NB4 (cell line): ENCODE measurements at regions not wholly inside any gene's neighbourhood (a gene's known extent, or its start where the extent isn't known, plus 50 kb on each side); places are given as distances from the start of the nearest gene placed in this dataset.
"Not testable (repeated sequence)": the region's sequence is repeated elsewhere in the genome, so short reads cannot be mapped to it uniquely, and the experiment has no call there.

Source experiments
- DNase-seq: peaks from one replicate; pipeline ENCODE4 v3.0.0; 2010; ENCODE audit warnings: low read depth
- H3K4me3 ChIP-seq: one replicate; pipeline ENCODE4 v1.5.1; 2011; ENCODE audit warnings: mild to moderate bottlenecking, low read depth, low read length, moderate library complexity
- CTCF ChIP-seq: IDR thresholded peaks from one replicate; pipeline ENCODE4 v1.5.1; 2012; ENCODE audit warnings: low read depth, low read length
- MAX ChIP-seq: IDR thresholded peaks from 2 replicates; pipeline ENCODE4 v1.6.1; 2011; ENCODE audit warnings: low read depth, low read length
- MYC ChIP-seq: IDR thresholded peaks from 2 replicates; pipeline ENCODE4 v1.6.1; 2011; ENCODE audit warnings: low read depth, low read length
- POLR2A ChIP-seq: IDR thresholded peaks from 2 replicates; pipeline ENCODE4 v1.6.1; 2011; ENCODE audit warnings: mild to moderate bottlenecking; ENCODE audit not compliant: insufficient read length; ENCODE audit errors: extremely low read depth

- DNase-seq, result no peak
- TF ChIP-seq MYC (no peak), POLR2A (no peak), MAX (no peak), CTCF (no peak)
- H3K4me3 ChIP-seq, result no peak overlapping the region
These were observed 195.8 kb downstream of the NDUFA10 start for GRCh38 chr2:239829326-239829725.

GRCh38 chr2:239828973-239829275, 196.2 kb downstream of the NDUFA10 start:
- DNase-seq, H3K4me3 ChIP-seq: not testable (repeated sequence)

GRCh38 chr2:239828192-239828972, 196.8 kb downstream of the NDUFA10 start:
- TF ChIP-seq CTCF, result no peak
- no peak for TF ChIP-seq MYC
- TF ChIP-seq MAX, result no peak
- TF ChIP-seq POLR2A, result no peak
- DNase-seq, result no peak
- no peak overlapping the region for H3K4me3 ChIP-seq

GRCh38 chr2:239827523-239827890, 197.6 kb downstream of the NDUFA10 start:
- H3K4me3 ChIP-seq, result no peak overlapping the region
- TF ChIP-seq CTCF (no peak), MAX (no peak), MYC (no peak), POLR2A (no peak)
- no peak for DNase-seq

GRCh38 chr2:239826786-239827522, 198.2 kb downstream of the NDUFA10 start:
- H3K4me3 ChIP-seq, result no peak overlapping the region
- TF ChIP-seq MYC (no peak), MAX (no peak), POLR2A (no peak), CTCF (no peak)
- DNase-seq, result no peak

GRCh38 chr2:239826376-239826775, 198.8 kb downstream of the NDUFA10 start:
- DNase-seq, result no peak
- no peak overlapping the region for H3K4me3 ChIP-seq
- no peak for TF ChIP-seq POLR2A
- TF ChIP-seq CTCF, result no peak
- no peak for TF ChIP-seq MYC
- no peak for TF ChIP-seq MAX
